Astrocyte of the spinal cord (primary cell): ENCODE measurements at regions not wholly inside any gene's neighbourhood (a gene's known extent, or its start where the extent isn't known, plus 50 kb on each side); places are given as distances from the start of the nearest gene placed in this dataset.

Source experiments
- DNase-seq: peaks from one replicate; pipeline ENCODE4 v3.0.0; 2011; ENCODE audit warnings: low read depth, low spot score
- H3K4me3 ChIP-seq: 2 replicates; pipeline ENCODE4 v1.5.1; 2011; ENCODE audit warnings: low read depth, mild to moderate bottlenecking, low read length, moderate library complexity
- CTCF ChIP-seq: IDR thresholded peaks from 2 replicates; pipeline ENCODE4 v1.5.1; 2012; ENCODE audit warnings: low read depth, mild to moderate bottlenecking, low read length, inconsistent platforms
- in situ Hi-C: cut with HindIII; loops from 2 replicates; pipeline ENCODE4 v1.10.0; 2017; ENCODE audit warnings: low sequenced_read_pairs

- in situ Hi-C loops = no loop called here
- no peak overlapping the region for H3K4me3 ChIP-seq
- TF ChIP-seq CTCF = no peak
- peak; percentile 71 for DNase-seq
Observed at GRCh38 chr4:176939445-176939844, 146.7 kb upstream of the VEGFC start.

- in situ Hi-C loops = no loop called here
Observed at GRCh38 chr4:176945334-176945733, 152.6 kb upstream of the VEGFC start.

GRCh38 chr4:176949029-176949428 lies 156.3 kb upstream of the VEGFC start:
- in situ Hi-C loops = no loop called here
- peak; percentile 45 for DNase-seq

More at GRCh38 chr4:176945334-176945733, 152.6 kb upstream of the VEGFC start:
- no peak overlapping the region for H3K4me3 ChIP-seq
- no peak for DNase-seq
- TF ChIP-seq CTCF = no peak

GRCh38 chr4:176953021-176953420 lies 160.3 kb upstream of the VEGFC start:
- H3K4me3 ChIP-seq = no peak overlapping the region
- TF ChIP-seq CTCF = no peak
- in situ Hi-C loops = no loop called here
- no peak for DNase-seq

More at GRCh38 chr4:176949029-176949428, 156.3 kb upstream of the VEGFC start:
- no peak overlapping the region for H3K4me3 ChIP-seq
- TF ChIP-seq CTCF = no peak

GRCh38 chr4:176957353-176958118 lies 164.8 kb upstream of the VEGFC start:
- no peak for TF ChIP-seq CTCF
- in situ Hi-C loops = no loop called here
- H3K4me3 ChIP-seq = no peak overlapping the region
- DNase-seq = no peak

- TF ChIP-seq CTCF = no peak
- in situ Hi-C loops = no loop called here
- H3K4me3 ChIP-seq = no peak overlapping the region
- DNase-seq = no peak
Observed at GRCh38 chr4:176959980-176960379, 167.3 kb upstream of the VEGFC start.
